GM12891 (cell line): ENCODE measurements at regions not wholly inside any gene's neighbourhood (a gene's known extent, or its start where the extent isn't known, plus 50 kb on each side); places are given as distances from the start of the nearest gene placed in this dataset.

Experiments
- POLR2A ChIP-seq: IDR thresholded peaks from 2 replicates; pipeline ENCODE4 v1.6.1; 2011; ENCODE audit warnings: low read depth, low read length, control low read depth
- POLR2AphosphoS5 ChIP-seq: IDR thresholded peaks from 2 replicates; pipeline ENCODE4 v1.6.1; 2011; ENCODE audit warnings: low read depth, low read length, control low read depth
- TAF1 ChIP-seq: IDR thresholded peaks from 2 replicates; pipeline ENCODE4 v1.6.1; 2011; ENCODE audit warnings: low read depth, low read length, control low read depth

DNA sequence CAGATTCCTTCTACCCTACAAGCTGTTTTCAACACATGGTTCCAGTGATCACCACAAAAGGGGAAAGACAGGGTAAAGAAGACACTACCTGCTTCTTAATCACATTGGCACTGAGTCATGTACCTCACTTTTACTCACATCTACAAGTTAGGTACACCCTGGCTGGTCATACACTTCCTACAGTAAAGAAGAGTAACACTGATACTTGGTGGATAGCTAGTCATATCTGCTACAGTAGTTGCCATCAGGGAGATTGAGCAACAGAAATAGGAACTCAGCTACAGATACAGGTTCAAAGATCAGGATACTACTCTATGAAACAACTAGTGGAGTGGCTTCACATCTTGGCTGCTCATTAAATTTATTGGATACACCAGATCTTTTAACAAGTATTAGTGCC, 105.4 kb upstream of the DIAPH2 start:
- TF ChIP-seq POLR2A: no peak
- no peak for TF ChIP-seq TAF1
- no peak for TF ChIP-seq POLR2AphosphoS5
